Stomach (tissue), 4 donors: ENCODE measurements at regions not wholly inside any gene's neighbourhood (a gene's known extent, or its start where the extent isn't known, plus 50 kb on each side); places are given as distances from the start of the nearest gene placed in this dataset.

Experiments used
- CTCF ChIP-seq, 7 experiments: fragments of 450-650 bp in 4 of 7; fragments of 200-600 bp in 3 of 7; sonication (generic) in 3 of 7; IDR thresholded peaks; one replicate each; pipeline ENCODE4 v1.5.1; 2016 to 2019; ENCODE audit warnings: antibody characterized with exemption in 7 of 7, control low read depth in 2 of 7, mild to moderate bottlenecking in 1 of 7
- EP300 ChIP-seq: sonication (generic); formaldehyde crosslinking; IDR thresholded peaks from one replicate; pipeline ENCODE4 v1.6.1; 2017; ENCODE audit warnings: antibody characterized with exemption
- POLR2A ChIP-seq, 4 donors: fragments of 450-650 bp; IDR thresholded peaks; one replicate each; pipeline ENCODE4 v1.6.1; 2016; ENCODE audit warnings: antibody characterized with exemption in 4 of 4, control low read depth in 2 of 4, mild to moderate bottlenecking in 1 of 4, moderate library complexity in 1 of 4
- POLR2AphosphoS5 ChIP-seq, 3 donors: sonication (generic); formaldehyde crosslinking; IDR thresholded peaks; one replicate each; pipeline ENCODE4 v1.6.1; 2016; ENCODE audit warnings: antibody characterized with exemption in 3 of 3

DNA sequence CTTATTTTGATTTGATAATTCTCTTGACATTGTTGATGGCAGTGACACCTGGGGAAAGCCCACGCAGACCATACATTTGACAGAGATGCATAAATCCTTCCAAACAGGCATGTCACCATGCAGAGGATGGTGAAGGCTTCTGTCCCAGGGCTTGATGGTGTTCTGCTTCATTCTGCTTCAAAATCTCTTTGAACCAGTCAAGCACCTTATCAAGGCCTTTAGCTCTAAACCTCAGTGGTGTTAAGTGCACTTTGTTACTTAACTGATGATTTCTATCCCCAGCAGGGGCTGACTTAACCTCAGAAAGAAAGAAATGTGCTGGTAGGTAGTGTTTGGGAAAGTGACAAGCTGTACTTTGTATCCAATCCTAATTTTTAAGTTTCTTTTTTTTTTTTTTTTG is 81.1 kb downstream of the RRAGC start:
- TF ChIP-seq CTCF (IDR thresholded peaks at IDR 0.05) (no peak), POLR2A (IDR thresholded peaks at IDR 0.05) (no peak), POLR2AphosphoS5 (IDR thresholded peaks at IDR 0.05) (no peak), EP300 (no peak)
